WI38 (cell line): ENCODE measurements at regions not wholly inside any gene's neighbourhood (a gene's known extent, or its start where the extent isn't known, plus 50 kb on each side); places are given as distances from the start of the nearest gene placed in this dataset.

ENCODE experiments used
- H3K4me3 ChIP-seq: 2 replicates; pipeline ENCODE4 v1.5.1; 2011; ENCODE audit warnings: low read depth, mild to moderate bottlenecking, control low read depth, low read length
- TF ChIP-seq, protein P1 (sequence below): IDR thresholded peaks from 2 replicates; pipeline ENCODE4 v1.5.1; 2012; ENCODE audit warnings: low read depth, mild to moderate bottlenecking, control low read depth, low read length

DNA sequence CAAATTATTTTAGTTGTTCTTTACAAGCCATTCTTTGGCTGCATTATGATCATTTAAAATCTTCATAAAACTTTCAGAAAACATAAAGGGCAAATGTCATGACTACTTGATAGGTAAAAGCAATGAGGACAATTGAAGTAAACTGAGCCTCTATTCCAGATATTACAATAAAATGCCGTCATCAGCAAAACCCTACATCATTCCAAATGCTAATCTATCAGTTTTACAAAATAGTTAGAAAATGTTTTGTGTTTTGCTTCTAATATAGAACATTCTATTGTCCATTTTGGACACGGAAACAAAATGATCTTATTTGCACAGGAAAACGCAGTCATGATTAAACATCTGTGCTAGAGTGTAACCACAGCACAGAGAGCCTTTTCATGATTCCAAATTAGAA lies 1330.6 kb upstream of the ADGRL3 start:
- H3K4me3 ChIP-seq: no peak overlapping the region
- TF ChIP-seq, protein P1, sequence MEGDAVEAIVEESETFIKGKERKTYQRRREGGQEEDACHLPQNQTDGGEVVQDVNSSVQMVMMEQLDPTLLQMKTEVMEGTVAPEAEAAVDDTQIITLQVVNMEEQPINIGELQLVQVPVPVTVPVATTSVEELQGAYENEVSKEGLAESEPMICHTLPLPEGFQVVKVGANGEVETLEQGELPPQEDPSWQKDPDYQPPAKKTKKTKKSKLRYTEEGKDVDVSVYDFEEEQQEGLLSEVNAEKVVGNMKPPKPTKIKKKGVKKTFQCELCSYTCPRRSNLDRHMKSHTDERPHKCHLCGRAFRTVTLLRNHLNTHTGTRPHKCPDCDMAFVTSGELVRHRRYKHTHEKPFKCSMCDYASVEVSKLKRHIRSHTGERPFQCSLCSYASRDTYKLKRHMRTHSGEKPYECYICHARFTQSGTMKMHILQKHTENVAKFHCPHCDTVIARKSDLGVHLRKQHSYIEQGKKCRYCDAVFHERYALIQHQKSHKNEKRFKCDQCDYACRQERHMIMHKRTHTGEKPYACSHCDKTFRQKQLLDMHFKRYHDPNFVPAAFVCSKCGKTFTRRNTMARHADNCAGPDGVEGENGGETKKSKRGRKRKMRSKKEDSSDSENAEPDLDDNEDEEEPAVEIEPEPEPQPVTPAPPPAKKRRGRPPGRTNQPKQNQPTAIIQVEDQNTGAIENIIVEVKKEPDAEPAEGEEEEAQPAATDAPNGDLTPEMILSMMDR: no peak

GRCh38 chr4:59881632-59882031 lies 1318.5 kb upstream of the ADGRL3 start:
- TF ChIP-seq, protein P1: no peak
- H3K4me3 ChIP-seq: no peak overlapping the region

GRCh38 chr4:59904331-59904730 lies 1295.8 kb upstream of the ADGRL3 start:
- TF ChIP-seq, protein P1: no peak
- H3K4me3 ChIP-seq: no peak overlapping the region

- TF ChIP-seq, protein P1: no peak
- no peak overlapping the region for H3K4me3 ChIP-seq
These were observed 1279.7 kb upstream of the ADGRL3 start for GRCh38 chr4:59920416-59920815.

DNA sequence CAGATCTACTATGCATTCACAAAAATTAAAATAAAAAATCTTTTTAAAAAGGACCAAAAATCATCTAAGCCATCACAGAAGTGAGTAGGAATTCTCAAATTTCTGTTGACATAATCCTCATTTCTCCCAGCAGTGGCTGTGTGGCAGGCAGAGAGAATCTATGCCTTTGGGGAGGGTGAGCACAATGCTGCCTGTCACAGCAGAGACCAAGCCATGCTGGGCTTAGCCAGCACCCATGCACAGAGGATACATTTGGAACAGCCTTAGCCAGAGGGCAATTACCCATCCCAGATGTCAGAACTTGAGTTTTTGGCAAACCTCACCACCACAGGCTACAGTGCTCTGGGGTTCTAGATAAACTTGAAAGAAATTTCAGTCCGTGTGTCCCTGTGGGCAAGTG lies 1274.8 kb upstream of the ADGRL3 start:
- TF ChIP-seq, protein P1: no peak
- H3K4me3 ChIP-seq: no peak overlapping the region

DNA sequence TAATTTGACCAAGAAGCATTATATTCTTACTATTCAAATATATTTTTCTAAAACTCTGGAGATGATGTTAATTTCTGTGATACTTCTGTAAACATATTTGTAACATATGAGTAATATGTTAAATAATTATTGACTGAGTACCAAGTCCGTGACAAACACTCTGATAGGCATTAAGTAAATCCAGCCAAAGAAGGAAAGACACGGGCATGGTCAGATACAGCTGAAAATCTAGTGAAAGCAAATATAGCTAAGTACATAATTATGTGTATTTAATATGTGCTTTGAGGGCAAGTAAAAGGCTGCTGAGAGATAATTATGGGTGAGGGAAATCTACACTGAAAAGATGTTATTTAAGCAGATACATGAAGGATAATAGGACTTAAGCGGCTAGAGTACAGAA lies 1263.6 kb upstream of the ADGRL3 start:
- no peak overlapping the region for H3K4me3 ChIP-seq
- TF ChIP-seq, protein P1: no peak

GRCh38 chr4:59938166-59938565 lies 1262.0 kb upstream of the ADGRL3 start:
- TF ChIP-seq, protein P1: no peak
- no peak overlapping the region for H3K4me3 ChIP-seq
